Hepatocyte (in vitro differentiated cells): ENCODE measurements at regions not wholly inside any gene's neighbourhood (a gene's known extent, or its start where the extent isn't known, plus 50 kb on each side); places are given as distances from the start of the nearest gene placed in this dataset.

ENCODE experiments used
- DNase-seq: peaks from one replicate; pipeline ENCODE4 v3.0.0-alpha.2; 2016; ENCODE audit warnings: low spot score
- H2AFZ ChIP-seq: fragments of 200-600 bp; sonication (generic); 2 replicates; pipeline ENCODE4 v1.6.0; 2016; ENCODE audit warnings: antibody characterized with exemption, mild to moderate bottlenecking
- H3K27ac ChIP-seq: fragments of 200-600 bp; sonication (generic); 2 replicates; pipeline ENCODE4 v1.5.1; 2016; ENCODE audit warnings: mild to moderate bottlenecking
- H3K27me3 ChIP-seq: fragments of 200-600 bp; sonication (generic); 2 replicates; pipeline ENCODE4 v1.6.1; 2016
- H3K36me3 ChIP-seq: fragments of 200-600 bp; sonication (generic); replicated peaks from 2 replicates; pipeline ENCODE4 v1.5.1; 2016; ENCODE audit warnings: low read depth; ENCODE audit not compliant: insufficient read depth
- H3K4me1 ChIP-seq: fragments of 200-600 bp; sonication (generic); 2 replicates; pipeline ENCODE4 v1.5.1; 2016; ENCODE audit warnings: mild to moderate bottlenecking, moderate library complexity; ENCODE audit not compliant: insufficient read depth
- H3K4me2 ChIP-seq: fragments of 200-600 bp; sonication (generic); 2 replicates; pipeline ENCODE4 v1.6.0; 2016
- H3K4me3 ChIP-seq: fragments of 200-600 bp; sonication (generic); 2 replicates; pipeline ENCODE4 v1.5.1; 2016; ENCODE audit warnings: mild to moderate bottlenecking
- H3K79me2 ChIP-seq: fragments of 200-600 bp; sonication (generic); 2 replicates; pipeline ENCODE4 v1.6.0; 2017; ENCODE audit warnings: mild to moderate bottlenecking
- H3K9me2 ChIP-seq: fragments of 200-600 bp; sonication (generic); replicated peaks from 2 replicates; pipeline ENCODE4 v1.6.0; 2017; ENCODE audit warnings: mild to moderate bottlenecking; ENCODE audit not compliant: insufficient read depth
- H3K9me3 ChIP-seq: fragments of 200-600 bp; sonication (generic); 2 replicates; pipeline ENCODE4 v1.5.1; 2016; ENCODE audit warnings: low read depth, mild to moderate bottlenecking
- H4K20me1 ChIP-seq: fragments of 200-600 bp; sonication (generic); 2 replicates; pipeline ENCODE4 v1.6.0; 2016; ENCODE audit warnings: mild to moderate bottlenecking; ENCODE audit not compliant: insufficient read depth, poor library complexity, severe bottlenecking
- EZH2 ChIP-seq: fragments of 200-600 bp; sonication (generic); IDR thresholded peaks from 2 replicates; pipeline ENCODE4 v1.6.1; 2016; ENCODE audit warnings: antibody characterized with exemption, mild to moderate bottlenecking, borderline replicate concordance
- EZH2phosphoT487 ChIP-seq: fragments of 200-600 bp; sonication (generic); IDR thresholded peaks from one replicate; pipeline ENCODE4 v1.6.1; 2018; ENCODE audit warnings: antibody characterized with exemption, mild to moderate bottlenecking, low read depth, moderate library complexity; ENCODE audit not compliant: unreplicated experiment, severe bottlenecking
- WGBS: methylation state at CpG from one replicate; pipeline ENCODE4 v1.1.6; 2016; ENCODE audit warnings: low lambda C conversion rate; ENCODE audit errors: missing lambda C conversion rate; 5-methylcytosine and 5-hydroxymethylcytosine counted together
- TF ChIP-seq, protein P1 (sequence below): fragments of 200-600 bp; sonication (generic); IDR thresholded peaks from 2 replicates; pipeline ENCODE4 v1.5.1; 2016; ENCODE audit warnings: antibody characterized with exemption, mild to moderate bottlenecking; ENCODE audit not compliant: poor library complexity

- DNase-seq = no peak
- H3K9me3 ChIP-seq = no peaks in the 10 kb centered on the region
- no peak overlapping the region for H3K4me3 ChIP-seq
- H3K27ac ChIP-seq = no peak overlapping the region
- no peaks in the 10 kb centered on the region for H3K9me2 ChIP-seq
- H3K79me2 ChIP-seq = no peaks in the 10 kb centered on the region
- H3K4me1 ChIP-seq = no peaks in the 10 kb centered on the region
- no peaks in the 10 kb centered on the region for H4K20me1 ChIP-seq
- H3K4me2 ChIP-seq = no peak overlapping the region
- WGBS = 82% methylated on average over 9 of the region's 9 CpGs
- H2AFZ ChIP-seq = no peak overlapping the region
- TF ChIP-seq EZH2phosphoT487 (no peak), EZH2 (no peak)
- TF ChIP-seq, protein P1, sequence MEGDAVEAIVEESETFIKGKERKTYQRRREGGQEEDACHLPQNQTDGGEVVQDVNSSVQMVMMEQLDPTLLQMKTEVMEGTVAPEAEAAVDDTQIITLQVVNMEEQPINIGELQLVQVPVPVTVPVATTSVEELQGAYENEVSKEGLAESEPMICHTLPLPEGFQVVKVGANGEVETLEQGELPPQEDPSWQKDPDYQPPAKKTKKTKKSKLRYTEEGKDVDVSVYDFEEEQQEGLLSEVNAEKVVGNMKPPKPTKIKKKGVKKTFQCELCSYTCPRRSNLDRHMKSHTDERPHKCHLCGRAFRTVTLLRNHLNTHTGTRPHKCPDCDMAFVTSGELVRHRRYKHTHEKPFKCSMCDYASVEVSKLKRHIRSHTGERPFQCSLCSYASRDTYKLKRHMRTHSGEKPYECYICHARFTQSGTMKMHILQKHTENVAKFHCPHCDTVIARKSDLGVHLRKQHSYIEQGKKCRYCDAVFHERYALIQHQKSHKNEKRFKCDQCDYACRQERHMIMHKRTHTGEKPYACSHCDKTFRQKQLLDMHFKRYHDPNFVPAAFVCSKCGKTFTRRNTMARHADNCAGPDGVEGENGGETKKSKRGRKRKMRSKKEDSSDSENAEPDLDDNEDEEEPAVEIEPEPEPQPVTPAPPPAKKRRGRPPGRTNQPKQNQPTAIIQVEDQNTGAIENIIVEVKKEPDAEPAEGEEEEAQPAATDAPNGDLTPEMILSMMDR = no peak
- H3K27me3 ChIP-seq = peaks cover 6% of the 10 kb centered on the region
- H3K36me3 ChIP-seq = no peaks in the 10 kb centered on the region
Measured at GRCh38 chr1:38775175-38775845, 84.3 kb downstream of the RRAGC start.

- Histone ChIP-seq H4K20me1 (no peaks in the 10 kb centered on the region), H3K79me2 (no peaks in the 10 kb centered on the region), H2AFZ (no peak overlapping the region), H3K36me3 (no peaks in the 10 kb centered on the region), H3K9me2 (no peaks in the 10 kb centered on the region), H3K27me3 (no peaks in the 10 kb centered on the region), H3K27ac (no peak overlapping the region), H3K4me1 (no peaks in the 10 kb centered on the region), H3K4me2 (no peak overlapping the region), H3K9me3 (no peaks in the 10 kb centered on the region), H3K4me3 (no peak overlapping the region)
- 65% methylated on average over 2 of the region's 2 CpGs for WGBS
- no peak for DNase-seq
- TF ChIP-seq, protein P1 = no peak
- TF ChIP-seq EZH2 = no peak
- TF ChIP-seq EZH2phosphoT487 = no peak
Measured at GRCh38 chr1:38773483-38773882, 86.1 kb downstream of the RRAGC start.

- 52% methylated on average over 3 of the region's 3 CpGs for WGBS
- no peaks in the 10 kb centered on the region for H3K27me3 ChIP-seq
Measured at GRCh38 chr1:38772953-38773352, 86.6 kb downstream of the RRAGC start.

More at GRCh38 chr1:38772953-38773352, 86.6 kb downstream of the RRAGC start:
- DNase-seq = no peak
- Histone ChIP-seq H3K27ac (no peak overlapping the region), H3K79me2 (no peaks in the 10 kb centered on the region), H2AFZ (no peak overlapping the region), H3K9me3 (no peaks in the 10 kb centered on the region), H3K4me2 (no peak overlapping the region), H4K20me1 (no peaks in the 10 kb centered on the region), H3K36me3 (no peaks in the 10 kb centered on the region), H3K4me3 (no peak overlapping the region), H3K9me2 (no peaks in the 10 kb centered on the region), H3K4me1 (no peaks in the 10 kb centered on the region)
- TF ChIP-seq EZH2 (no peak), EZH2phosphoT487 (no peak)
- TF ChIP-seq, protein P1 = no peak
